GM12865 (cell line): ENCODE measurements at regions not wholly inside any gene's neighbourhood (a gene's known extent, or its start where the extent isn't known, plus 50 kb on each side); places are given as distances from the start of the nearest gene placed in this dataset.

Source experiments
- DNase-seq: peaks from one replicate; pipeline ENCODE4 v3.0.0; 2010; ENCODE audit warnings: low read depth
- H3K4me3 ChIP-seq: 2 replicates; pipeline ENCODE4 v1.5.1; 2011; ENCODE audit warnings: mild to moderate bottlenecking, low read depth, low read length, control low read depth
- CTCF ChIP-seq: IDR thresholded peaks from 2 replicates; pipeline ENCODE4 v1.5.1; 2011; ENCODE audit warnings: low read length, control low read depth, low read depth, inconsistent platforms; ENCODE audit not compliant: insufficient read depth; ENCODE audit errors: missing control alignments

GRCh38 chr10:109695988-109696387 is 227.3 kb downstream of the XPNPEP1 start:
- no peak for DNase-seq
- H3K4me3 ChIP-seq = no peak overlapping the region
- TF ChIP-seq CTCF = no peak

- no peak for DNase-seq
- no peak for TF ChIP-seq CTCF
- no peak overlapping the region for H3K4me3 ChIP-seq
Observed at GRCh38 chr10:109689785-109690184, 233.5 kb downstream of the XPNPEP1 start.

GRCh38 chr10:109679478-109679877 is 243.8 kb downstream of the XPNPEP1 start:
- H3K4me3 ChIP-seq = no peak overlapping the region
- TF ChIP-seq CTCF = no peak
- no peak for DNase-seq

GRCh38 chr10:109678857-109679256 is 244.5 kb downstream of the XPNPEP1 start:
- no peak for TF ChIP-seq CTCF
- no peak for DNase-seq
- H3K4me3 ChIP-seq = no peak overlapping the region

GRCh38 chr10:109676703-109677102 is 246.6 kb downstream of the XPNPEP1 start:
- DNase-seq = no peak
- H3K4me3 ChIP-seq = no peak overlapping the region
- no peak for TF ChIP-seq CTCF

GRCh38 chr10:109668703-109669102 is 254.6 kb downstream of the XPNPEP1 start:
- TF ChIP-seq CTCF = no peak
- H3K4me3 ChIP-seq = no peak overlapping the region
- DNase-seq = no peak

- DNase-seq = no peak
- no peak for TF ChIP-seq CTCF
- no peak overlapping the region for H3K4me3 ChIP-seq
Observed at GRCh38 chr10:109668154-109668665, 255.1 kb downstream of the XPNPEP1 start.
